ENCODE measurements at regions not wholly inside any gene's neighbourhood (a gene's known extent, or its start where the extent isn't known, plus 50 kb on each side); places are given as distances from the start of the nearest gene placed in this dataset.
"Not testable (repeated sequence)": the region's sequence is repeated elsewhere in the genome, so short reads cannot be mapped to it uniquely, and the experiment has no call there.

DNA sequence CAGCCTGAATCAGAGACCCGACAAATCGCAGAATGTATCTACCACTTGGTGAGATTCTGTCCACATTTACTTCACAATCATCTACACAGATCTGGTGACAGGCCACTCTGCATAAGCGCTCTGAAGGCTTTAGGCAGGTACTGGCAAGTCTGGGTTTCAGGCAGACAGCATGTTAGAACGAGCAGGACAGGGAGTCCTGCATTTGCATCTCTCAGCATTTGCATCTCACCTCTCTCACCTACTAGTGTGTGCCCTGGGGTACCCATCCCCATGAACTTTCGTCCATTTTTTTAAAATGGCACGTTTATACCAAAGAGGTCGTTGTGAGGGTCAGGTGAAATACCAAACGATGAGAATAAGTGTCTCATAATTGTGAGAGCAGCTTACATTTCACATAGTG lies 108.2 kb downstream of the SPATA31A1 start:
- DNase-seq, result peak; percentile 64

DNA sequence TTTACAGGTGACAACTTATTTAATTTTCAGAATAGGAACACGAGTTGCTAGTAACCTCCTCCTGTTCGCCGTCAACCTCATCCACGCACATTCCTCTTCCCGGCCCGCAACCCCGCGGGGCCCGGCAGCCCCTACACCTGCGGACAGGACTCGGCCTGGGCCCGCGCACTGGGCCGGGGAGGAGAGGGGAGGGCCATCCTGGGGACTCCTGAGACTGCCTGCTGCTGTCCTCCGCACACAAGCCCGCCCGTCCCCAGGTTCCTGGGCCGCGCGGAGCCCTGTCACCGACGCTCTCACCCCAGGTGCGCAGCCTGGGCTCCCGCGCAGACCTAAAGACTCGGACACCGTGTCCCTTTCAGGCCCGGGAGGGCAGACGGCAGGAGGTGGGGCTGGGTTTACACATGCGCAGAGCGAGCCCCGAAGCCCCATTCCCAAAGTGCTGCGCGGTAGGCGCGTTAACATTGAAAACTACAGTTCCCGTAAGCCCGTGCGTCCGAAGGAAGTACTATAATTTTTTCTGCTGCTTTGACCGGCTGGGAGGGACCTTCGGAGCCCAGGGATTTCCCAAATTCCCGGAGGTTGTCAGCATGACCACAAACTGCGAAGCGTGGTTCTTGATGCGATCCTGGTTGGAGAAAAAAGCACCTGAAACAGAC lies 108.8 kb downstream of the SPATA31A1 start:
- DNase-seq, result peak; percentile 75

DNA sequence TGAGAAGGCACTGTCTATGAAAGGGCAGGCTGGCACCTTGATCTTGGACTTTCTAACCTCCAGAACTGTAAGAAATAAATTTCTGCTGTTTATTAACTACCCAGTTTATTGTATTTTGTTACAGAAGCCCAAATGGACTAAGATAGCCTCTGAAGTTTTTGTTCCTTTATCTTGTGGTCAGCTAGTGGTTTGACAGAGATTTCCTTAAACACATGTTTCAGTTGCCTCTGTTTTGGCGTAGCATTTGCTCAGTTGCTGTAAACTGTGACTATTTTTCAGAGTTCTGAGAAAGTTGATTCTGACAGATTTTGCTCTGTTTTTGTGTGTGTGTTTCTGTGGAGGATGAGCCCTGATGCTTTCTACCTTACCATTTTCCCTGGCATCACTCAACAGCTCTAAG lies 119.0 kb downstream of the SPATA31A1 start:
- not testable (repeated sequence) for DNase-seq

DNA sequence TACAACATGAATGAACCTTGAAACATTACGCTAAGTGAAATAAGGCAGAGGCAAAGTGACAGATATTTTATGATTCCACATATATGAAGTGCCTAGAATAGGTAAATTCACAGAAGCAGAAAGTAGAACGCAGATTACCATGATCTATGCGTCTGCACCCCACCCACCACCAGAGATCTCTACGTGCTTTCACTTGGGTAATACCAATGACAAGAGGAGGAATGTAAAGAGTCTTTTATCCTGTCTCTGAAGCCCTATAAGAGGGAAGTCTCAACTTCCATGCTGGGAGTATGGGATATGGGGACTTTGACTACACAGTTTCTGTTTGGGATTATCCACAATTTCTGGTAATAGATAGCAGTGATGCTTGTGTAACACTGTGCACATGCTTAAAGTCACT lies 127.6 kb downstream of the SPATA31A1 start:
- DNase-seq, result not testable (repeated sequence)

DNA sequence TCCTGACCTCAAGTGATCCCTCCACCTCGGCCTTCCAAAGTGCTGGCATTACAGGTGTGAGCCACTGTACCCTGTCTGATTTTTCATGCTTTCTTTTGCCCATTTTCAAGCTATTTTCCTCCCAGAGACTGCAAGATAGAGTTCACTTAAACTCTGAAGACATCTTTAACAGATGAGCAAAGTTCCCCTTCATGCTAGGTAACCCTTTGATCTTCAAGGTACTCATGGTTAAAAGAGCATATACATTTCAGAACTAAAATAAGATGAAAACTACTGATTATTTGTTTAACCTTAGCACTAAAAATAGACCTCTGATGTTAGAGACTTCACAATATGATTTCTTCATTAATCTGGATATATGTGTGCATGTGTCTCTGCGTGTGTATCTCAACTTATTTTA lies 128.4 kb downstream of the SPATA31A1 start:
- DNase-seq, result not testable (repeated sequence)

DNA sequence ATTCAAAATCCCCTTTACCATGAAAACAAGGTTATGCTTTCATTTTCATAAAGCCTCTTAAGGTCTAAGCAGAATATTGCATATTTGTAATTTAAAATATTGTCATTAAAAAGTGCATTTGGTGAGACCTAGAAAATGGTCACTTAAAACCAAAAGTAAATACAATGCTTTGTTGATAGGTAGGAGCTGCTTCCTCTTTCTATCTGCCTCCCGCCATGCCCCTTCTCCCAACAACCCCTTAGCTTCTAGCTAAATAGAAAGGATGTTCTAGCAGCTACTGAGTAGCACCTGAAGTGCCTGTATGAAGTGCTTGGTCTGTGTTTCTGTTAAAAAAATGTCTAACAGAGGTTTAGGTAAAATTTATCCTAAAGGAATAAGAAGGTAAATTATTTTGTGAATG lies 128.8 kb downstream of the SPATA31A1 start:
- DNase-seq, result not testable (repeated sequence)

DNA sequence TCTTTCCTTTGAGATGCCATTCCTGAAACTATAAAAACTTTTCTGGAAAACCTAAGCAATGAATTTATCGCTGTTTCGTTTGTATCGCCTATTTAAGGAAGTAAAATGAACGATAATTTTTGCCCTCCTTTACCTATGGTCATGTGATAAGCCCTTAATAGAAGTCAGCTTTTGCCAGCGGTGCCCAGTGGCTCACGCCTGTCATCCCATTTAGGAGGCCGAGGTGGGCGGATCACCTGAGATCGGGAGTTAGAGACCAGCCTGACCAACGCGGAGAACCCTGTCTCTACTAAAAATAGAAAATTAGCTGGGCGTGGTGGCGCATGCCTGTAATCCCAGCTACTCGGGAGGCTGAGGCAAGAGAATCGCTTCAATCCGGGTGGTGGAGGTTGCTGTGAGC lies 132.0 kb downstream of the SPATA31A1 start:
- not testable (repeated sequence) for DNase-seq

DNA sequence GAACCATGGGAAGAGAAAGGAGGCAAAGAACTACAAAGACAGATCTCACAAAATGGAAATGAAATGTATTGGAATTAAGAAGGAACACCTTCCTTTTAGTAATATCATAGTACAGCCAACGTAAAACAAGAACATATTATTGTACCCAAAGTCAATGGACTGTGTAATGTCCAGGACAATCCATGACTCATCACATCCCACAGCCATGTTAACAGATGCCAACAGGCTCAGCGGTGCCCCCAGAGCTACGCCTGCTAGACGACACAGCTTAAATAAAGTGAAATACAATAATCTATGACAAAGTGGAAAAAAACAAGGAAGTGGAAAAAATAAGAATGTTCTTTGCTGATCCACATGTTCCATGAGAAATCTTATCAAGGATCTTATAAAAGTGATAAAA lies 140.8 kb downstream of the SPATA31A1 start:
- DNase-seq, result not testable (repeated sequence)

DNA sequence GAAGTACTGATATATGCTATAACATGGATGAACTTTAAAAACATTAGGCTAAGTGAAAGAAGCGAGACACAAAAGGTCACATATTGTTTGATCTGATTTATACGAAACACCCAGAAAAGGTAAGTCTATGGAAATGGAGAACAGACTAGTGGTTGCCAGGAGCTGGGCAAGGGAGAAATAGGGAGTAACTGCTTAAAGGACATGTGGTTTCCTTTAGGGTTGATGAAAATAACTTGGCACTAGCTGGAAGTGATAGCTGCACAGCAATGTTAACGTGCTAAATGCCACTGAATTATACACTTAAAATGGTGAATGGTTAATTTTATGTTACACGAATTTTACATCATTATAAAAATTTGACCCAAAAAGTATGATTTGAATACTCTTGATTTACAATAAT lies 147.7 kb downstream of the SPATA31A1 start:
- DNase-seq, result not testable (repeated sequence)

DNA sequence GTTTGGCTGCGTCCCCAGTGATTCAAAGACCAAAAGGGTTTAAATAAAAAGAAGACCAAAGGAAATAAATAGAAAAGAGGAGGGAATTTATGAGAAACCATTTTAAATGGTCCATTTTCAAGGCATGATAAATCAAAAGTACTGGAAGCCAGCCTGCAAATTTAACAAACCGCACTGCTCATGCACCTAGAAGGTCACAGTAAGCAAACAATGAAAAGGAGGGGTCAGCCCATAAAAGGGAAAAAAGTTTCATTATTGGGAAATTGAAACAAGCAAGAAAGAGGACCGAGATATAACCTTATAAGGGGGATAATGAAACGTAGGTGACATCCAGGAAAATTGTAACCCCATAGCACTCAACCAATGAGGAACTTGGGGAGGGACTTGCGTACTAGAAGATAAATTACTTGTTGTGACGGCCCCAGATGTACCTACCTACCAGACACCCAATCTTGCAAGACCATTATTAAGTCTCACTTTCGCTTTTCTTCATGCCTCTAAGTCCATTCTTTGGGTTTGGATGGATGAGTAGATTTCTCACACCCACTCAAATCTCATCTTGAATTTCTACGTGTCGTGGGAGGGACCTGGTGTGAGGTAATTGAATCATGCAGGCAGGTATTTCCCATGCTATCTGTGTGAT lies 172.0 kb downstream of the SPATA31A1 start:
- not testable (repeated sequence) for DNase-seq

DNA sequence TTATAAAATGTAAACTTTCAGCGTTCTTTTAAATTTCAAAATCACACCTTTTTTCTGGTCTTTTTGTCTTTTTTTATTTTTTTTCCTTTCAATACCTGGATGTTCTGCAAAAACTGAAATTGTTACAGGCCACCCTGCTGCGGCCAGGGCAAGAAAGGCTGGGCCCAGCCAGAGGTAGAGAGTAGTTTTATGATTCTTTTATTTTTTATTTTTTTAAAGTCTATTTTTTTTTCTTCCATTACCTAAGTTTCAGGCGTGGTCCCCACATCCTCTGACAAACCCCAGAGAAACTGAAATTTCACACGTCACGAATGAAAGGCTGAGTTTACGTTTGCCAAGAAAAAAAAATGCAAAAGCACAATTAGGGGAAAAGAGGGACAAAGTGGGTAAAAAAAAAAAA lies 177.1 kb downstream of the SPATA31A1 start:
- not testable (repeated sequence) for DNase-seq

DNA sequence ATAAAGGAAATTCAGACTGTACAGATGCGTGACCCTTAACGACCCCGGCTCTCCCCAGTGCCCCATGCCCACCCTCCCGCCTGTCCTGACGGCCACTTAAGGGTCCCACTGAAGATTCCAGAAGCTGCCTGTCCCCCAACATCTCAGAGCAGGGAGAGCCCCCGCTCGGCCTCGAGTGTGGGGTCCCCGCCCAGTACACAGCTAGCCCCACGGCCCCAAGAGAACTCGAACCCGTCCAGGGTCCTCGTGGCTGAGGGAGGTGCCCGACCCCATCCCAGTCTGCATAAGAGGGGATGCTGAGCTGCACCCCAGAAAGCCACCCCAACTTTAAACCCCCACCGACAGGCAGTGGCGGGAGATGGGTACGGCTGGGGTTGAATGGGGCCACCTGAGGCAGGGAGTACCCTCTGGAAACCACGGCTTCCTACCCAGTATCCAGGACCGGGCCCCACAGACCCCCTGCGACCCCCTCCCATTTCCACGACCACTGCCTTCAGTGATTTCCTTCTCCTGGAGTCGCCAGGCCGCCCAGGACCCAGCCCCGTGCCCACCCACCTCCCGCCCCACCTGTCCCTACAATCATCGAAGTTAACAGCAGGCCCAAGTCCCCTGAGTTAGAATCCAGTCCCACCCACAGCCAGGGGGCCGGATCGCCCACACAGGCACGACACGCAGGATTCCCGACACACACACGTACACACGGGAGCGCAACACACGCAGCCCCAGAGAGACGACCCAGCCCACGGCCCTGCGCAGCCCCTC lies 177.7 kb downstream of the SPATA31A1 start:
- DNase-seq, result not testable (repeated sequence)

DNA sequence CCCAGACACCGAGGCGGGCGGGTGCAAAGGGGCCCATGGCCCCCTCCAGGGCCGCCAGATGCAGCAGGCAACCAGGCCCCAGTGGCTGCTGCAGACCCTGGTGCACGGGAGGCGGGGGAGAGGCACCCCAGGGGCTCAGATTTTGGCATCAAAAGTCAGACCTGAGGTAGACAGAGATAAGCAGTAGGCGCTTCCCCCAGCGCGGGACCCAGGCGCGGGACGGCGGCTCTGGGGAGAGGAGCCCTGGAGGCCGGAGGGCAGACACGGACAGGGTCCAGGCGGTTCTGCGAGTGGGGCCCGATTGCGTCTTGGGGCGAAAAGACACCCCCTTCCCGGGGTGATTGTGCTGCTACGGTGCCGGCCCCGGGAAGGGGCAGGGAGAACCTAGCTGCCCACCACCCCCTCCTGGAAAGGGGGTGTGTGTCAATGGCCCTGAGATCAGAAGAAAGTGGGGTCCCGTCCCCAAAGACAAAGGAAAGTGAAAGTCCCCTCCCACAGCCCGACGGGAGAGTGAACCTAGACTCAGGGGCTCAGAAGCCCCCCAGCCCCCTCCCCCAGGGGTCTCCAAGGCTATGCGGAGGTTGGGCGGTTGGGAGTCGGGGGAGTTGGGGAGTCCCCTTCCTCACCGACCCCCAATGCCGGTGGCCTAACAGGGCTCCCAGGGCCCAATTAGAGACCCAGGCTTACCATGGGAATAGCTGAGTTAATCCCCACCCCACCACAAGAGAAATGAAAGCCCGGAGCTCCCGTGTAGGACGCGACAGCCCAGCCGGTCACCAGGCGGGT lies 178.5 kb downstream of the SPATA31A1 start:
- not testable (repeated sequence) for DNase-seq

DNA sequence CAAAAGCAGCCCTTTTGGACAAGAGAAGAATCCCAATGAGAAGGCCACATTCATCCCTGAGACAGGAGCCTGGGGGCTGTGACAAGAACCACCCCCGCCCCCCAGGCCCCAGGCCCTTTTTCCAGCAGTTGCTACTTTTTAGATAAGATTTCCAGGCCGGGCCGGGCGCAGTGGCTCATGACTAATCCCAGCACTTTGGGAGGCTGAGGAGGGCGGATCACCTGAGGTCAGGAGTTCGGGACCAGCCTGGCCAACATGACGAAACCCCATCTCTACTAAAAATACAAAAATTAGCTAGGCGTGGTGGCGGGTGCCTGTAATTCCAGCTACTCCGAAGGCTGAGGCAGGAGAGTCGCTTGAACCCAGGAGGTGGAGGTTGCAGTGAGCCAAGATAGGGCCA lies 179.4 kb downstream of the SPATA31A1 start:
- not testable (repeated sequence) for DNase-seq

DNA sequence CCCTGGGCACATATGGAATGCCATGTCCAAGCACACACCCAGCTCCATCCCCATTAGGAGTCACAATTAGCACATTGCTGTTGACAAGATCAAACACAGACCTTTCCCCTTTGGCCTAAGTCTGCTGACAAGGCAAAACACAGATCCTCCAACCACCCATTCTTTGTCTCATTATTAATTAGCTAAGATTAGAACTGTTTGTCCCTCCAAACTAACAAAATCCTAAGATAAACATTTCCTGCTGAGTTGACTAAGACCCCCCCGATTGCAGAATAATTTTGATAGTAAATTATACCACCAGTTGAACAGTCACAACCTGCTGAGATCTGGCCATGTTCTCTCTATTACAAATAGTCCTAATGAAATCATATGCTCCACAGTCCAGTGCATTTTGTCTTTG lies 186.7 kb downstream of the SPATA31A1 start:
- not testable (repeated sequence) for DNase-seq

DNA sequence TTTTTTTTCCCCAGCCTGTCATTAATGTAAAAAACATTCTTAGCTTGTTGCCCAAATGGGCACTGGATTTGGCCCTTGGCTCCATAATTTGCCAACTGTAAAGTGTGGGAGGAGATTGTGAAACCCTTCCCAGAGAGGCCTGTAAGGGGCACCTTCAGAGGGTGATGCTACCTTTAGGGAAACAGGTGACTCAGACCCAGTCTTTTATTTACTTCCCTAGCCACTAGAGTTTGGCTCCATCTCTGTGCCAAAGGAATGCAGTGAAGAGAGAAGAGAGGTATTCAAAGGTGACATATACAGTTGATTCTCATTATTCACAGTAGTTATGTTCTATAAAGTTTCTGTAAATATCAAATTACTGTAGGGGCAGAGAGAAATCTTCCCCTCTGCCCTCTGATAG lies 189.6 kb downstream of the SPATA31A1 start:
- not testable (repeated sequence) for DNase-seq

DNA sequence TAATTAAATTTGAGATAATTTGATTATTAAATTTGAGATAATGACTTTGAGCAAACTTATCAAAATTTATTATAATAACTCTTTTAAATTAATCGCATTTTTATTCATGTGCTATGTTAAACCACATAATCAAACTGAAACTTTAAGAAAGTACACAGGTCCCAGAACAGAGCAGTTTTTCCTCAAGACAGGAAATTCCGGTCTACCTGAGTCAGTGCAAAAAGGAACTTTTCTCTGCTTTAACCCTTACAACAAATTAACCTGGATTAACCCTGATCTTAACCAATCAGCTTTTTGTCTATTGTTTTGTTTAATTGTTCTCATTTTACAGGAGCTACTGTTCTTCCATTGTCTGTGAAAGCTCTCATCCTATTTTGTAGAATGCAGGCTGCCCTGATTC lies 195.1 kb downstream of the SPATA31A1 start:
- not testable (repeated sequence) for DNase-seq

DNA sequence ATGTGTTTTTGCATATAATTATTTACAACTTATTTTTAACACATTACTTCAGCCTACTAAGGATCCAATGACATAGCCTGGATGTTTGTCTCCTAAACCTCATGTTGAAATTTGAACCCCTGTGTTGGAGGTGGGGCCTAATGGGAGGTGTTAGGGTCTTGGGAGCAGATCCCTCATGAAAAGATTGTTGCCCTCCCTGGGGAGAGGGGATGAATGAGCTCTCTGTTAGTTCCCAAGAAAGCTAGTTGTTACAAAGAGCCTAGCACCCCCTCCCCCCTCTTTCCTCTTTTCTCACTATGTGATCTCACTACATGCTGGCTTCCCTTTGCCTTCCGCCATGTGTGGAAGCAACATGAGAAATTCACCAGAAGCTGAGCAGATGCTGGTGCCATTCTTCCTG lies 196.1 kb downstream of the SPATA31A1 start:
- DNase-seq, result not testable (repeated sequence)

DNA sequence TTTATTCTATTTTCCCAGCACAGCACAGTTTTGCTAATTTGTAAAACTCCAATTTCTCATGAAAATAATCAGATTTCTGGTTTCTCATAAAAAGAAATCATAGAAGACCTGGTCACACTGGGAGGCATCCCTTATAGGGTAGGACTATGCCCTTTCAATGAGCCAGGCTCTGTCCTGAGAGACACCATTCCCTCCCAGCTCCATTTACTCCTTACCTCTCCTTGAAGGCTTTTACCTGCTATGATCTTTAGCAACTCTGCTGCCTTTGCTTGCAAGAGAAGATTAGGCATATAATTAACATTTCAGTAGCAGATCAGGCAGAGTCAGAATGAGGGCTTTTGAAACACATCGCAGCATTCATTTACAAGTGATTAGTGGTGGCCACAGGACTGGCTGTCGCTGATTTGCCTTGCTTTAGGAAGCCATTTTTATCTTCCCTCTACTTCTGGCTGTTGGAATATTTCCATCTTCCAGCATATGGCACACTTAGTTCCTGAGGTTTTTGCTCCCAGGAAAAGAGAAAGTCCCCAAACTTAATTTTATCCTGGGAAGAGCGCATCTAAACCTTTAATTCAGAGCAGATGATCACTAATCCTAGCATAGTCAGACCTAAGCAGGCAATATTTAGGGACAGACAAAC lies 196.9 kb downstream of the SPATA31A1 start:
- DNase-seq, result not testable (repeated sequence)

DNA sequence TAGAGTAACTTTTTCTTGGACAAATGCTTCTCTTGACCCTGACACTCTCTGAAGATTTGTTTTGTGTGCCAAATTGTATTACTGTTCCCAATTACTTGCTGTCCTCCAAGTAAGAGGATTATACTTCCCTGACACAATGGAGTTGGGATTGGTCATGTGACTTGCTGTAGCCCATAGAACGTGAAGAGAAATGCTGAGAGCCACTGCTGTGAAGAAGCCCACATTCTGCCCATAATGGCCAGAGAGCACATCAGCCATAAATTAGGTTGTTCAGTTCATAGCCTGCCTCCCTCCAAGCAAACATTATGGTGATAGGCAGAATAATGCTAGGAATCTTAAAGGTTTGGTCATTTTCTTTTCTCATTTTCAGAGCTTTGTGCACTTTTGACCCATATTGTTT lies 198.9 kb downstream of the SPATA31A1 start:
- DNase-seq, result not testable (repeated sequence)

DNA sequence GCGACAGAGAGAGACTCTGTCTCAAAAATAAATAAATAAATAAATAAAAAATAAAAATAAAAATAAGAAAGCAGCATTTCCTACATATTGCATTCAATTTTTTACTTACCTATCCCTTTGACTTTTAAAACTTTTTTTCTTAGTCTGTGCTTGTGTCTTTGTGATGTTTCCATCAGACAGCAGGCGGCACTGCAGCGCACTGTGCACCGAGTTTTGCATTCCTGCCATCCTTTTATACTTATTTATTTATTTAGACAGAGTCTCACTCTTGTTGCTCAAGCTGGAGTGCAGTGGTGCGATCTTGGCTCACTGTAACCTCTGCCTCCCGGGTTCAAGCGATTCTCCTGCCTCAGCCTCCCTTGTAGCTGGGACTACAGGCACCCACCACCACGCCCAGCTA lies 203.9 kb downstream of the SPATA31A1 start:
- DNase-seq, result not testable (repeated sequence)

DNA sequence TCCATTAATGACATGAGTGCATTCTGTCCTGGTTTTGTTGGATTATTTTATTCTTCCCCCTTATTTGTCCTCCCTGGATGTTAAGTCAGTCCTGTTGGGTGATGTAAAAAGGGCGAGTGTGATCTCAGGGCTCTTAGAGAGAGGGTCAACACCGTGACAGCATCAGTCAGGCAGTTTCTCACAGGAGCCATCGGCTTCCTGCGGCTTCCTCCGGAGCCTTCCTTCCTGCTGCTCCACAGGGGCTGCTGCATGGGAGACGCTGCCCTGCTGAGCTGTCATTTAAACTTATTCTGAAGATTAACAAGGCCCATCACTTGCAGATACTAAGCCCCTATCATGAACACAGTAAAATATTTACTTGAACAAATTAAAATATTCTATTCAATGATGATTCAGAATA lies 211.3 kb downstream of the SPATA31A1 start:
- not testable (repeated sequence) for DNase-seq
